ENCODE measurements at regions not wholly inside any gene's neighbourhood (a gene's known extent, or its start where the extent isn't known, plus 50 kb on each side); places are given as distances from the start of the nearest gene placed in this dataset.

GRCh38 chr12:46487567-46488131 is 115.1 kb upstream of the SLC38A2 start:
- no peaks in the 10 kb centered on the region for H3K9me3 ChIP-seq (ENCODE audit: insufficient read depth in 2 of 2, low read depth in 1 of 2, low read length in 1 of 2)
- H2BK120ac ChIP-seq (replicated peaks; ENCODE audit: low read depth, low read length) = no peak overlapping the region
- no peak overlapping the region for H2BK20ac ChIP-seq (ENCODE audit: low read length)
- no peak overlapping the region for H2AK5ac ChIP-seq (ENCODE audit: low read depth, low read length)
- H3K14ac ChIP-seq (ENCODE audit: insufficient read length) = no peak overlapping the region
- no peak overlapping the region for H3K4ac ChIP-seq (replicated peaks; ENCODE audit: insufficient read length, low read depth, low read length)
- WGBS, 2 experiments (ENCODE audit: extremely low coverage in 1 of 2, insufficient coverage in 1 of 2, insufficient read length in 1 of 2, insufficient replicate concordance in 2 of 2, low coverage in 1 of 2, low lambda C conversion rate in 2 of 2, missing lambda C conversion rate in 1 of 2) = 92% methylated on average over 7 of the region's 7 CpGs; no CpG with 5 or more reads in 1 of the 2 experiments
- CTCF ChIA-PET (ENCODE audit: partially characterized antibody) = no interaction called here
- DNase-seq (ENCODE audit: low read depth in 1 of 2, low spot score in 2 of 2) (no peak), FAIRE-seq (no peak)
- no peaks in the 10 kb centered on the region for H3K36me3 ChIP-seq (ENCODE audit: control insufficient read depth in 2 of 4, insufficient read depth in 4 of 4, low read length in 3 of 4)
- no peak overlapping the region for H3K27ac ChIP-seq (ENCODE audit: low read depth, low read length)
- no peak overlapping the region for H3K23ac ChIP-seq (ENCODE audit: insufficient read length)
- H3K18ac ChIP-seq (ENCODE audit: extremely low read depth, low read length) = no peak overlapping the region
- no peaks in the 10 kb centered on the region for H3K79me1 ChIP-seq (ENCODE audit: low read depth, low read length)
- no peak overlapping the region for H4K91ac ChIP-seq (replicated peaks; ENCODE audit: insufficient read length, low read length)
- H3K56ac ChIP-seq (replicated peaks; ENCODE audit: insufficient read length, low read depth, low read length) = no peak overlapping the region
- no peak overlapping the region for H2BK15ac ChIP-seq (ENCODE audit: low read length)
- no peak overlapping the region for H2BK12ac ChIP-seq (ENCODE audit: low read depth, low read length)
- POLR2A ChIA-PET (ENCODE audit: partially characterized antibody) = no interaction called here
- H3K27me3 ChIP-seq (replicated peaks in 1 of 4; ENCODE audit: control insufficient read depth in 3 of 4, extremely low read depth in 1 of 4, insufficient read depth in 3 of 4, low read length in 3 of 4) = no peaks in the 10 kb centered on the region
- H3K4me2 ChIP-seq (ENCODE audit: insufficient read depth in 1 of 2, low read depth in 2 of 2, low read length in 2 of 2) = no peak overlapping the region
- H3K4me1 ChIP-seq (replicated peaks in 1 of 4; ENCODE audit: control insufficient read depth in 3 of 4, insufficient read depth in 4 of 4, low read length in 3 of 4) = peaks cover 0 to 5% (median 3%) of the 10 kb centered on the region in 4 experiments; a peak in 4 of 7 replicates
- no peak overlapping the region for H3K4me3 ChIP-seq (ENCODE audit: extremely low read depth in 1 of 4, insufficient read depth in 2 of 4, low read depth in 3 of 4, low read length in 4 of 4)
- no peaks in the 10 kb centered on the region for H4K20me1 ChIP-seq (replicated peaks in 1 of 2; ENCODE audit: control insufficient read depth in 1 of 2, insufficient read depth in 2 of 2, low read length in 2 of 2)
- no peak overlapping the region for H4K8ac ChIP-seq (ENCODE audit: extremely low read depth, insufficient read depth, low read length)
- no peaks in the 10 kb centered on the region for H3K23me2 ChIP-seq (ENCODE audit: low read depth, low read length)
- TF ChIP-seq EGR1 (IDR thresholded peaks at IDR 0.05; ENCODE audit: borderline replicate concordance, low read depth, low read length) (no peak), CBX8 (IDR thresholded peaks at IDR 0.05; ENCODE audit: borderline replicate concordance, low read depth, low read length) (no peak), NANOG (IDR thresholded peaks at IDR 0.05; ENCODE audit: insufficient read depth, low read depth, low read length, poor library complexity, severe bottlenecking) (no peak), SP4 (IDR thresholded peaks at IDR 0.05; ENCODE audit: low read length) (no peak), SIRT6 (IDR thresholded peaks at IDR 0.05; ENCODE audit: low read length) (no peak), PHF8 (conservative IDR thresholded peaks at IDR 0.05; ENCODE audit: low read depth, low read length) (no peak), GABPA (IDR thresholded peaks at IDR 0.05; ENCODE audit: borderline replicate concordance, insufficient read depth, low read length) (no peak), YY1 (IDR thresholded peaks at IDR 0.05; ENCODE audit: low read depth, low read length) (no peak), RNF2 (IDR thresholded peaks at IDR 0.05; ENCODE audit: borderline replicate concordance, low read depth, low read length, missing control alignments, poor library complexity, severe bottlenecking) (no peak)
- TF ChIP-seq, protein P1, sequence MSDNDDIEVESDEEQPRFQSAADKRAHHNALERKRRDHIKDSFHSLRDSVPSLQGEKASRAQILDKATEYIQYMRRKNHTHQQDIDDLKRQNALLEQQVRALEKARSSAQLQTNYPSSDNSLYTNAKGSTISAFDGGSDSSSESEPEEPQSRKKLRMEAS (IDR thresholded peaks at IDR 0.05) = no peak
- H3K79me2 ChIP-seq (ENCODE audit: control insufficient read depth in 1 of 2, insufficient read depth in 2 of 2, low read length in 2 of 2) = no peaks in the 10 kb centered on the region
- H2AFZ ChIP-seq (ENCODE audit: low read length) = no peak overlapping the region
- no peak overlapping the region for H2BK5ac ChIP-seq (ENCODE audit: low read depth, low read length)
- no peak overlapping the region for H3K9ac ChIP-seq (replicated peaks in 1 of 4; ENCODE audit: extremely low read depth in 1 of 4, low read depth in 3 of 4, low read length in 3 of 4)
- H4K5ac ChIP-seq (ENCODE audit: insufficient read length, low read depth, low read length) = no peak overlapping the region
